ENCODE measurements at regions not wholly inside any gene's neighbourhood (a gene's known extent, or its start where the extent isn't known, plus 50 kb on each side); places are given as distances from the start of the nearest gene placed in this dataset.

GRCh38 chr10:35921866-35922350 lies 279.8 kb upstream of the FZD8 start:
- TF ChIP-seq, protein P1, sequence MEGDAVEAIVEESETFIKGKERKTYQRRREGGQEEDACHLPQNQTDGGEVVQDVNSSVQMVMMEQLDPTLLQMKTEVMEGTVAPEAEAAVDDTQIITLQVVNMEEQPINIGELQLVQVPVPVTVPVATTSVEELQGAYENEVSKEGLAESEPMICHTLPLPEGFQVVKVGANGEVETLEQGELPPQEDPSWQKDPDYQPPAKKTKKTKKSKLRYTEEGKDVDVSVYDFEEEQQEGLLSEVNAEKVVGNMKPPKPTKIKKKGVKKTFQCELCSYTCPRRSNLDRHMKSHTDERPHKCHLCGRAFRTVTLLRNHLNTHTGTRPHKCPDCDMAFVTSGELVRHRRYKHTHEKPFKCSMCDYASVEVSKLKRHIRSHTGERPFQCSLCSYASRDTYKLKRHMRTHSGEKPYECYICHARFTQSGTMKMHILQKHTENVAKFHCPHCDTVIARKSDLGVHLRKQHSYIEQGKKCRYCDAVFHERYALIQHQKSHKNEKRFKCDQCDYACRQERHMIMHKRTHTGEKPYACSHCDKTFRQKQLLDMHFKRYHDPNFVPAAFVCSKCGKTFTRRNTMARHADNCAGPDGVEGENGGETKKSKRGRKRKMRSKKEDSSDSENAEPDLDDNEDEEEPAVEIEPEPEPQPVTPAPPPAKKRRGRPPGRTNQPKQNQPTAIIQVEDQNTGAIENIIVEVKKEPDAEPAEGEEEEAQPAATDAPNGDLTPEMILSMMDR (IDR thresholded peaks at IDR 0.05; ENCODE audit: low read depth, low read length): no peak
- TF ChIP-seq MYC (IDR thresholded peaks at IDR 0.05; ENCODE audit: low read depth, low read length): no peak
